Ishikawa (cell line): ENCODE measurements at regions not wholly inside any gene's neighbourhood (a gene's known extent, or its start where the extent isn't known, plus 50 kb on each side); places are given as distances from the start of the nearest gene placed in this dataset.

Experiments used
- CEBPB ChIP-seq: IDR thresholded peaks from 2 replicates; pipeline ENCODE4 v1.6.1; 2012
- CREB1 ChIP-seq: IDR thresholded peaks from 2 replicates; pipeline ENCODE4 v1.6.1; 2012; ENCODE audit warnings: low read depth
- EGR1 ChIP-seq: IDR thresholded peaks from 2 replicates; pipeline ENCODE4 v1.6.1; 2012
- EP300 ChIP-seq: IDR thresholded peaks from 2 replicates; pipeline ENCODE4 v1.6.1; 2012; ENCODE audit warnings: borderline replicate concordance
- FOXM1 ChIP-seq: IDR thresholded peaks from 2 replicates; pipeline ENCODE4 v1.6.1; 2012; ENCODE audit warnings: low read depth, borderline replicate concordance
- MAX ChIP-seq: IDR thresholded peaks from 2 replicates; pipeline ENCODE4 v1.6.1; 2012
- NFIC ChIP-seq: IDR thresholded peaks from 2 replicates; pipeline ENCODE4 v1.6.1; 2012
- RAD21 ChIP-seq: IDR thresholded peaks from 2 replicates; pipeline ENCODE4 v1.6.1; 2012; ENCODE audit warnings: low read depth
- REST ChIP-seq: IDR thresholded peaks from 2 replicates; pipeline ENCODE4 v1.6.1; 2012; ENCODE audit warnings: low read depth, mild to moderate bottlenecking
- TAF1 ChIP-seq: IDR thresholded peaks from 2 replicates; pipeline ENCODE4 v1.6.1; 2012; ENCODE audit warnings: low read depth, mild to moderate bottlenecking
- TCF12 ChIP-seq: IDR thresholded peaks from 2 replicates; pipeline ENCODE4 v1.6.1; 2012; ENCODE audit warnings: low read depth
- TEAD4 ChIP-seq: IDR thresholded peaks from 2 replicates; pipeline ENCODE4 v1.6.1; 2012
- USF1 ChIP-seq: IDR thresholded peaks from 2 replicates; pipeline ENCODE4 v1.6.1; 2012
- YY1 ChIP-seq: IDR thresholded peaks from 2 replicates; pipeline ENCODE4 v1.6.1; 2012; ENCODE audit warnings: low read depth
- ZBTB7A ChIP-seq: IDR thresholded peaks from 2 replicates; pipeline ENCODE4 v1.6.1; 2012; ENCODE audit warnings: low read depth

- no peak for TF ChIP-seq EP300
- TF ChIP-seq RAD21 = no peak
- TF ChIP-seq REST = no peak
- TF ChIP-seq MAX = no peak
- no peak for TF ChIP-seq TAF1
- TF ChIP-seq CREB1 = no peak
- no peak for TF ChIP-seq NFIC
- TF ChIP-seq ZBTB7A = no peak
- TF ChIP-seq TCF12 = no peak
- no peak for TF ChIP-seq FOXM1
- TF ChIP-seq TEAD4 = no peak
- no peak for TF ChIP-seq EGR1
- TF ChIP-seq USF1 = no peak
- TF ChIP-seq YY1 = no peak
- TF ChIP-seq CEBPB = no peak
Observed at GRCh38 chr14:104295681-104296387, 157.4 kb downstream of the KIF26A start.

GRCh38 chr14:104296388-104297312, 158.3 kb downstream of the KIF26A start:
- TF ChIP-seq RAD21 (no peak), MAX (no peak), ZBTB7A (no peak), REST (no peak), EGR1 (no peak), EP300 (no peak), USF1 (no peak), TAF1 (no peak), YY1 (no peak)

GRCh38 chr14:104297313-104297704, 158.9 kb downstream of the KIF26A start:
- no peak for TF ChIP-seq USF1
- no peak for TF ChIP-seq FOXM1
- no peak for TF ChIP-seq EP300
- no peak for TF ChIP-seq MAX
- TF ChIP-seq NFIC = no peak
- no peak for TF ChIP-seq RAD21
- TF ChIP-seq TAF1 = no peak
- TF ChIP-seq TEAD4 = no peak
- TF ChIP-seq CREB1 = no peak
- no peak for TF ChIP-seq ZBTB7A
- TF ChIP-seq EGR1 = no peak
- no peak for TF ChIP-seq YY1
- no peak for TF ChIP-seq TCF12
- TF ChIP-seq REST = no peak
- TF ChIP-seq CEBPB = no peak
